ENCODE measurements at regions not wholly inside any gene's neighbourhood (a gene's known extent, or its start where the extent isn't known, plus 50 kb on each side); places are given as distances from the start of the nearest gene placed in this dataset.

DNA sequence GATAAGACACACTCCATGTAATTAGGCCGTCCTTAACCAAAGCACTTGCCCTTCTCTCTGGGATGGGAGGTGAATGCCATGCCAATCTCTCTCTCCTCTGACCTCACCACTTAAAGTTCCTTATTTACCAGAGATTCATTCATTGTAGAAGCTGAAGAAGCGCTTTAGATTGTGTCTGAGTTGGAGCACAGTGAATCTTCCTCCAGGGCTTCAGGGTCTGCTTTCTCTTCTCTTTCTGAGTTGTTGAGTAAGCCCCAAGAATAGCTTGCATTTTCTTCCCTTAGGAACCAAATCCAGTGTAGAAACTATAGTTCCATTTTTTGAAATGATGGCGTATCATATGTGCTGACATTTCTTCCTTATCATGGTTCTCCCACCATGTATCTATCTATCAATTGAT lies 104.5 kb upstream of the MAML3 start:
- Histone ChIP-seq H3K9me3 (ENCODE audit: control insufficient read depth, insufficient read depth, low read length) (no peaks in the 10 kb centered on the region), H3K9ac (ENCODE audit: low read depth, low read length) (no peak overlapping the region), H3K4me1 (ENCODE audit: insufficient read depth, low read length) (peaks cover 24% of the 10 kb centered on the region), H3K36me3 (ENCODE audit: insufficient read depth, low read length) (no peaks in the 10 kb centered on the region)

- no peaks in the 10 kb centered on the region for H3K36me3 ChIP-seq (ENCODE audit: insufficient read depth, low read length)
- H3K9me3 ChIP-seq (ENCODE audit: control insufficient read depth, insufficient read depth, low read length) = no peaks in the 10 kb centered on the region
- H3K9ac ChIP-seq (ENCODE audit: low read depth, low read length) = no peak overlapping the region
- H3K4me1 ChIP-seq (ENCODE audit: insufficient read depth, low read length) = peaks cover 25% of the 10 kb centered on the region
Measured at GRCh38 chr4:140257461-140258305, 103.7 kb upstream of the MAML3 start.

GRCh38 chr4:140256941-140257340 lies 103.0 kb upstream of the MAML3 start:
- no peaks in the 10 kb centered on the region for H3K9me3 ChIP-seq (ENCODE audit: control insufficient read depth, insufficient read depth, low read length)
- peaks cover 26% of the 10 kb centered on the region for H3K4me1 ChIP-seq (ENCODE audit: insufficient read depth, low read length)
- no peak overlapping the region for H3K9ac ChIP-seq (ENCODE audit: low read depth, low read length)
- H3K36me3 ChIP-seq (ENCODE audit: insufficient read depth, low read length) = no peaks in the 10 kb centered on the region

DNA sequence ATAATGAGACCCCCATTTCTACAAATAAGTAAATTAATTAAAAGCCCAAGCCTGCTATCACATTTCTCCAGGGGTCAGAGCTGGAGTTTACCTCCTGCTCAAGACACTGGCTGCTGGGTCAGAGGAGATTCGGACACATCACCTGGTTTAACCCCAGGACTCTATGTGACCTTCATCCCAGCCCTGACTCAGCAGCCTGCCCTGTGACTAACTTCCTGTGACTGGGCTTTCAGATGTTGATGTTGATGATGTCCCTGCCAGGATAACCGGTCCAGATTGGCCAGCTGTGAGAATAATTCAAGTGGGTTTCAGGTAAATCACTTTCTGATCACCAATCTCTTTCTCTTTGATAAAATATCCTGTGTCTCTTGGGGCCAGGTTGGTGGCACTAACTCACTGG lies 102.4 kb upstream of the MAML3 start:
- no peaks in the 10 kb centered on the region for H3K9me3 ChIP-seq (ENCODE audit: control insufficient read depth, insufficient read depth, low read length)
- H3K36me3 ChIP-seq (ENCODE audit: insufficient read depth, low read length) = no peaks in the 10 kb centered on the region
- H3K9ac ChIP-seq (ENCODE audit: low read depth, low read length) = no peak overlapping the region
- peaks cover 33% of the 10 kb centered on the region for H3K4me1 ChIP-seq (ENCODE audit: insufficient read depth, low read length)

DNA sequence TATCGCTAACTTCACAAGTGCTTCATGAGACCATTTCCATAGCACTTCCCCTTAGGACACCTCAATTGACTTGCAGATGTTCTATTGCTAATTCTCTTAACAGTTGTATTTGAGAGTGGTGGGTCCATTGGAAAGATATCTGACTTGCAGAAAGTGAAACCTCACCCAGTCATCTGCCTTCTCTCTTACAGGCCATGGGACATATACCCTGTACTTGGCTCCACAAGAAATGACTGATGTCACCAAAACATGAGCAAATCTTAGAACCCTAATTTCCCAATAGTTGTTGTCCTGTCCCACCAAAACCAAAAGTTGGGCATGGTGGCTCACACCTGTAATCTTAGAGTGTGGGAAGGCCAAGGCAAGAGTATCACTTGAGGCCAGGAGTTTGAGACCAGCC lies 101.9 kb upstream of the MAML3 start:
- Histone ChIP-seq H3K4me1 (ENCODE audit: insufficient read depth, low read length) (peaks cover 37% of the 10 kb centered on the region), H3K9me3 (ENCODE audit: control insufficient read depth, insufficient read depth, low read length) (no peaks in the 10 kb centered on the region)

GRCh38 chr4:140255467-140255866 lies 101.5 kb upstream of the MAML3 start:
- H3K36me3 ChIP-seq (ENCODE audit: insufficient read depth, low read length) = no peaks in the 10 kb centered on the region
- peaks cover 37% of the 10 kb centered on the region for H3K4me1 ChIP-seq (ENCODE audit: insufficient read depth, low read length)
- no peaks in the 10 kb centered on the region for H3K9me3 ChIP-seq (ENCODE audit: control insufficient read depth, insufficient read depth, low read length)
- H3K9ac ChIP-seq (ENCODE audit: low read depth, low read length) = no peak overlapping the region

More for the DNA sequence above, 101.9 kb upstream of the MAML3 start:
- Histone ChIP-seq H3K9ac (ENCODE audit: low read depth, low read length) (no peak overlapping the region), H3K36me3 (ENCODE audit: insufficient read depth, low read length) (no peaks in the 10 kb centered on the region)

DNA sequence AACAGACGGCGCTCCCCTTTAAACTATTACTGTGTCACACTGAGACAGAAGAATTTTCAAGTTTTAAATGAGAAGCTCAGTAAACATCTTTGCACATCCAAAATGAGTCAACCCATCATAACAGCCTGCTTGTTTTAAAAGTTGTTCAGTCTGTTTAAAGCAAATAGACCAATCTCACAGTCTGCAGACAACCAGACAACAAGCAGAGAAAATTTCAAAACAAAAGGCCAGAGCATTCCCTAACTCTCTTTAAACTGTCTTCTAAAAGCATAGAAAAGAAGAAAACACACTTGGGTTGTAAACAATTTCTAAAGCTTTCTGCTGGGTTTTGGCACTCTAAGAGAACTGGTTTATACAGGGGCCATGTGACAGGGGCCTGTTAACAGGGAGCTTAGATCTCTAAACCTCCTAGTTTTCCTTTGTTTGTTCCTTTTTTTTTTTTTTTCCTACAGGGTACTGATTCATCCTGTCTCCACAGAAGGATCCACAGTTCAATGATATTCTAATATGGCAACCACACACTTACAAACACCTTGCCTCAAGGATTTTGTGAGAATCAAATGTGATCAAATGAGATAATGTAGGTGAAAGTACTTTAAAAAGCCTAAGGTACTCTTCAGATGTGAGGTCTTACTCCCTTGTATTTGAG lies 100.8 kb upstream of the MAML3 start:
- Histone ChIP-seq H3K36me3 (ENCODE audit: insufficient read depth, low read length) (no peaks in the 10 kb centered on the region), H3K4me1 (ENCODE audit: insufficient read depth, low read length) (peaks cover 37% of the 10 kb centered on the region), H3K9me3 (ENCODE audit: control insufficient read depth, insufficient read depth, low read length) (no peaks in the 10 kb centered on the region), H3K9ac (ENCODE audit: low read depth, low read length) (no peak overlapping the region)

- no peaks in the 10 kb centered on the region for H3K36me3 ChIP-seq (ENCODE audit: insufficient read depth, low read length)
- no peaks in the 10 kb centered on the region for H3K9me3 ChIP-seq (ENCODE audit: control insufficient read depth, insufficient read depth, low read length)
- H3K9ac ChIP-seq (ENCODE audit: low read depth, low read length) = peak overlapping the region; percentile 16; the same call in 1 of the 2 replicates
- H3K4me1 ChIP-seq (ENCODE audit: insufficient read depth, low read length) = peaks cover 37% of the 10 kb centered on the region
Measured at GRCh38 chr4:140253556-140254027, 99.6 kb upstream of the MAML3 start.

DNA sequence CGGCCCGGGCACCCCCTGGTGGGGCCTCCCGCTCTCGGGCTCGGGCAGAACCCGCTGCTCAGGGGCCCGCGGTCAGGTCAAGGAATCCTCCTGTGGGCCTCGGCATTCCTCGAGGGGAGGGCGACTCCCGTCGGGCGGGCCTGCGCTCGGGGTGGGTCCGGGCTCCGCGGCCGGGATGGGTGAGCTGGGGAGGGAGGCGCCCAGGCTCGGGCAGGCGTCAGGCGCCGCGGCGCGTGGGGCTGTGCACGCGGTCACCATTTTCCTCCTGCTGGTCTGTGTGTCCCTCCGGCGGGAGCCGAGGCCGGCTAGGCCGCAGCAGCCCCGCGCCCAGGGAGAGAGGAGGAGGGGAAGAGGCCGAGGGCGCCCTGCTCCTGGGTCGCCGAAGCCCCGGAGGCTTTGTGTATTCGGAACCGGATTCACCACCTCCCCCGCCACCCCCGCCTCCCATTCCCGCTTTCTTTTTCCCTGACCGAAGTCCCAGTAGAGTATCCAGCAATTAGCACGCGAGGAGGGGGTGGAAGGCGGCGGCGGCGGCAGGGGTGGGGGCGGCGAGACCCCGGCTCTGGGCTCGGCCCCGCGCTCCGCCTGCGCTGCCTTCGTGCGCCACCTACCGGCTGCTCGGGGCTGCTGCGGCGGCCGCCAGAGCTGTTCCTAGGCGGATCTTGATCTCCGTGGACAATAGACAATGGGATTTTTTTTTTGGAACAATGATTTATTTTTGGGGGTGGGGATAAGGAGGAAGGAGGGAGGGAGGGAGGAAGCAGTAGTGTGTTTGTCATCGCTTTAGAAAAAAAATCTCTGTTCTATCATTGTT lies 99.0 kb upstream of the MAML3 start:
- no peaks in the 10 kb centered on the region for H3K9me3 ChIP-seq (ENCODE audit: control insufficient read depth, insufficient read depth, low read length)
- H3K4me1 ChIP-seq (ENCODE audit: insufficient read depth, low read length) = peaks cover 37% of the 10 kb centered on the region
- H3K9ac ChIP-seq (ENCODE audit: low read depth, low read length) = peak overlapping the region; percentile 51
- no peaks in the 10 kb centered on the region for H3K36me3 ChIP-seq (ENCODE audit: insufficient read depth, low read length)

DNA sequence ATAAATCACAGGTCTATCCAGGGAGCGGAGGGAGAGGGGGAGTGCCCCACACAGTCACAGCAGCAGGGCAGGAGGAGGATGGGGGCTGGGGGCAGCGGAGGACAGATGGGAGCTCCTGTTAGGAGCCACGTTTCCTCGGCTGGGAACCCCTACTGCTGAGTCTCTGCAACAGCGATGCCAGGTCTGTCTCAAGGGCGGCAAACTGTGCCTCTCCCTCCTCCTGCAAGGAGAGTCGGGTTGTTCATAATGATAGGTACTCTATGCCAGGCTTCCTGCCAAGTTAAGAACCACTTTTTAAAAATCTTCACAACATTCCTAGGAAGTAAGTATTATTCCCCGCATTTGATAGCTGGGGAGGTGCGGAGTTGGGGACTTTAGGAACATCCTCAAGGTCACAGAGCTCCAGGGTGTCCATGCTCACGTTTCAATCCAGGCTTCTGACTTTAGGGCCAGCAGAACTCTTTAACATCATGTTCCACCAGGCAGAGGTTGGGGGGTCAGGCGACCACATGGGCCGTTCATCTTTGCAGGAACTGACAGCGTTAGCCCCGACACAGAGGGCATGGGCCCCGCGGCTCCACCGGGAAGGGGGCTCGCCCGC lies 98.3 kb upstream of the MAML3 start:
- Histone ChIP-seq H3K9me3 (ENCODE audit: control insufficient read depth, insufficient read depth, low read length) (no peaks in the 10 kb centered on the region), H3K9ac (ENCODE audit: low read depth, low read length) (peak overlapping the region; percentile 51), H3K4me1 (ENCODE audit: insufficient read depth, low read length) (peaks cover 37% of the 10 kb centered on the region), H3K36me3 (ENCODE audit: insufficient read depth, low read length) (no peaks in the 10 kb centered on the region)

DNA sequence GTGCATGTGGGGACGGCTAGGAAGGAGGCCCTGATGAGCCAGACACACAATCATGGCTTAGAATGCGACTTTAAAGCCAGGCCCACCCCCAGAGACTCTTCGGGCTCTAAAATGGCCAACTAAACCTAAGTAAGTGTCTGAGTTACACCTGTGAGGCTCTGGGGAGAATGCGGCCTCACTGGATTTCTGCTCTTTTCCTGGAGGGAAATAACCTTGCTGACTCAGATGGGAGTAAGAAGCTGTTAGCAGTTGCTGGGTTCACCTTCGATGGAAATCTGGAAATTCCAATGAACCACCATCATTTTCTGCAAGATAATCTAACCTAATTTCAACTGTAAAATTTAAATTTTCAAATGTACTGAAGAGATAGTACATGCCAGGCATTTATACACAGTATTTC lies 97.6 kb upstream of the MAML3 start:
- H3K4me1 ChIP-seq (ENCODE audit: insufficient read depth, low read length) = peaks cover 30% of the 10 kb centered on the region

DNA sequence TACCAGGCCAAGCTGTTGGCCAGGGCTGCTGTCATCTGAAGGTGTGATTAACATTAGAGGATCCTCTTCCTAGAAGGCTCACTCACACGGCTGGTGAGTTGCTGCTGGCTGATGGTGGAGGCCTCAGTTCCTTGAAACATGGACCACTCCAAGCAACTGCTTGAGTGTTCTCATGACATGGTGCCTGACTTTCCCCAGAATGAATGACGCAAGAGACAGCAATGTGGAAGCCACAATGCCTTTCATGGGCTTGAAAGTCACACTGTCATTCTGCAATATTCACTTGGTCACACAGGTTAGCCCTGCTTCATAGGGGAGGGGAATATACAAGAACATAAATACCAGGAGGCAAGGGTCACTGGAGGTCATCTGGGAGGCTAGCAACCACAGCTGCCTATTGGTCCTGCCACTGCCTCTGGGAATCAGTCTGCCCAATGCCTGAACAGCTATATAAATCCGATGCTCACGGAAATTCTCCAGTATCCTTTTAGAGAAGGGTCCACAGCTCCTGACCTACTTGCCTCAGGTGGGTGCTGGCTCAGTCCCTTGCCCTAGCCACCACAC lies 97.1 kb upstream of the MAML3 start:
- Histone ChIP-seq H3K9ac (ENCODE audit: low read depth, low read length) (no peak overlapping the region), H3K36me3 (ENCODE audit: insufficient read depth, low read length) (no peaks in the 10 kb centered on the region), H3K9me3 (ENCODE audit: control insufficient read depth, insufficient read depth, low read length) (no peaks in the 10 kb centered on the region), H3K4me1 (ENCODE audit: insufficient read depth, low read length) (peaks cover 25% of the 10 kb centered on the region)

More for the DNA sequence above, 97.6 kb upstream of the MAML3 start:
- Histone ChIP-seq H3K9me3 (ENCODE audit: control insufficient read depth, insufficient read depth, low read length) (no peaks in the 10 kb centered on the region), H3K36me3 (ENCODE audit: insufficient read depth, low read length) (no peaks in the 10 kb centered on the region), H3K9ac (ENCODE audit: low read depth, low read length) (no peak overlapping the region; the same call in 1 of the 2 replicates)

GRCh38 chr4:140249351-140249750 lies 95.4 kb upstream of the MAML3 start:
- Histone ChIP-seq H3K4me1 (ENCODE audit: insufficient read depth, low read length) (peaks cover 18% of the 10 kb centered on the region), H3K9me3 (ENCODE audit: control insufficient read depth, insufficient read depth, low read length) (no peaks in the 10 kb centered on the region), H3K36me3 (ENCODE audit: insufficient read depth, low read length) (no peaks in the 10 kb centered on the region), H3K9ac (ENCODE audit: low read depth, low read length) (no peak overlapping the region)

GRCh38 chr4:140247237-140247636 lies 93.3 kb upstream of the MAML3 start:
- H3K4me1 ChIP-seq (ENCODE audit: insufficient read depth, low read length) = peaks cover 22% of the 10 kb centered on the region; the same call in 1 of the 2 replicates
- no peak overlapping the region for H3K9ac ChIP-seq (ENCODE audit: low read depth, low read length)
- H3K36me3 ChIP-seq (ENCODE audit: insufficient read depth, low read length) = no peaks in the 10 kb centered on the region
- H3K9me3 ChIP-seq (ENCODE audit: control insufficient read depth, insufficient read depth, low read length) = no peaks in the 10 kb centered on the region
